Activated naive CD4-positive, alpha-beta T cell treated with Interleukin-2 at 50 U/mL for 16 hours (primary cell): ENCODE measurements at regions not wholly inside any gene's neighbourhood (a gene's known extent, or its start where the extent isn't known, plus 50 kb on each side); places are given as distances from the start of the nearest gene placed in this dataset.
"Not testable (repeated sequence)": the region's sequence is repeated elsewhere in the genome, so short reads cannot be mapped to it uniquely, and the experiment has no call there.

Experiments used
- DNase-seq: peaks from one replicate; pipeline ENCODE4 v3.0.0-alpha.2; 2020

DNA sequence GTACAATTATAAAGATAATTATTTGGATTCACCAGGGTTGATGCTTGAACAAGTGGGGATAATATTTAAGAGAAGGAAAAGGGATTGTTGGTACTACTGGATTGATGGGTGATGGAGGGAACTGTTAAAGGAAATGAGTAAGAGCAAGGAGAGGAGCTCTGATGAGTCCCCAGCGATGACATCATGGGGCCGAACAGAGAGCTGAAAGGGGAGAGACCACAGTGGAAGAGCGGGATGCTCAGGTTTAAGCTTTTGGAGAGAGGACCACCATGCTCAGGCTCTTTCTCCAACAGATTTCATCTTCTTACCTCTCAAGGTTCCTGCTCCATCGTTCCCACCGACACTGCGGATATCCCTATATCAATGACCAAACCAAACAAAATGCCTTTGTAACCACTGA is 568.7 kb downstream of the ETS1 start:
- DNase-seq = no peak

DNA sequence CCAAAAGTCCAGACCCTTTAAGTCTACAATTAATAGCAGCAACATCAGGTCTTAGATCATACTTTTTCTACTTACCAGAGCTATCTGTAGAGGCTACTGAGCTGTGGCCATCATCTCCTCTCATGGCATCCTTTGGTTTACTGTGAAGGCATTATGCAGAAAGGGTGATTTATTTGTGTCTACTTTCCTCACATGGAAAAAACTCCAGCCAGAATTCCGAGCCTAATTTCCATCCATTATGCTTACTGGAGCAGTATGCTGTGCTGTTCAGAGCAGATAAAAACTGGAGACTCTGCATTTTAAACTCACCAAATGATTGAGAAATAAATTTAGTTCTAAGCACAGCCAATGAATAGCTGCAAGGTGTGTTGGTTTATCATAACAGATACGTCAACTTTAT is 581.8 kb downstream of the ETS1 start:
- DNase-seq = no peak

DNA sequence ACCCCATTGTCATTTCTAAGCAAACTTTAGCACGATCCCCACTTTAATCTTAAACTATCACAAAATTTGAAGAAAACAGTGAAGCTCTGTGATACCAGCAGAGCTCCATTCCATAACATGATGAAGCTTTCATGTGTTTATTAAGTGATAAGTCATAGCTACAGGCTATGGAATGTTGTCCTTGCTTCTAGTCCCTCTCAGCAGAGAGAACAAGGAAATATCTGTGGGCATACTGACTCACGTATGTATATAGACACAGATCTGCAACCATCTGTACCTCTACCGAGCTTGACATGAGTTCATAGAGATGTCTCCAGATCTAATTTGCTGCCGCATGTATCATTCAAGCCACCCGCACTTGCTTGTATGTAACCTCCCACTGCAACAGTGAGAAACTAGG is 588.9 kb downstream of the ETS1 start:
- no peak for DNase-seq

DNA sequence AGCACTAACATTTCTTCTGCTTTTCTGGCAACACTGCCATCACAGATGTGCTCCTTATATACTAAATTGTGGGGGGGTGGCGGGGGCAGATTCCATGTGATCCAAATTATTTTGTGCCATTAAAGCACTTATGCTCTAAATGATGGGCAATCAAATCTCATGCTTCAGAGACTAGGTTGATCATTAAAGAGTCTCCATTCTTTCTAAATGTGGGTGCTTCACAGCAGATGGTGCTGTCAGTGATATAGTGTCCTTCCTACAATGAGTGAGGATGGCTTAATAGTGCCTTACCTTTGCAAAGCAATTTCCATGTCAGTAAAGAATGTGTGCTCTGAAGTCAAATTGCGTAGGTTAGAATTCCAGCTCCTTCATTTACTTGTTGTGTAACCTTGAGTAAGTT is 589.8 kb downstream of the ETS1 start:
- DNase-seq = no peak

DNA sequence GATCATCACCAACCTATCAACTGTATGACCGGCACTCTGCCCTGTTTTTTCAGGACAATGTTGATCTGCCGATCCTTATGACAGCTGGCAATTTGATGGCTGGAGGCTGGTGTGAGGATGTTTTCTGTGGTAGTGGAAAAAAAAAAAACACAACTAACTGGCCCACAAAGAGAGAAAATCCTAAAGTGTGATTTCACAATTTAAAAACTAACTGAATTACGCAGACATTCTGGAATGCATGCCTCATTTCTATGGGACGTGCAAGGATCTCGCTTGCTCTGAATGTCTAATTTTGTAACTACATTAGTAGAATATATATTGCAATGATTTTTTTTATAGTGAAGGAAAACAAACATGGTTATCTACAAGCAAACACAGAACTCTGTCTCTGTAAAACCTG is 590.5 kb downstream of the ETS1 start:
- DNase-seq = no peak

DNA sequence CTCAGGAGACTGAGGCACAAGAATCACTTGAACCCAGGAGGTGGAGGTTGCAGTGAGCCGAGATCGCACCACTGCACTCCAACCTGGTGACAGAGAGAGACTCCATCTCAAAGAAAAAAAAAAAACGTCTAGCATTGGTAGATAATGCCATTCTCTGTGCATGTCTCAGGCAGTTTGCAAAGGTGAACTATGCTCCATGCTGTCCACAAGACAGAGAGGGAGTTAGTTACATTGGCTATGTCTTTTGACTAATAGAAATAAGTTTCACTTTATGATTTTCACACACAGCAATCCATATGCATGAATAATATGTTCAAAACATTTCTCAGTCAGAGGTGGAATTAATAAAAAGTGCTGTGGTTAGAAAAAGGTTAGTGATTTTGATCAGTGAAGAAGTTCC is 591.4 kb downstream of the ETS1 start:
- DNase-seq = no peak

DNA sequence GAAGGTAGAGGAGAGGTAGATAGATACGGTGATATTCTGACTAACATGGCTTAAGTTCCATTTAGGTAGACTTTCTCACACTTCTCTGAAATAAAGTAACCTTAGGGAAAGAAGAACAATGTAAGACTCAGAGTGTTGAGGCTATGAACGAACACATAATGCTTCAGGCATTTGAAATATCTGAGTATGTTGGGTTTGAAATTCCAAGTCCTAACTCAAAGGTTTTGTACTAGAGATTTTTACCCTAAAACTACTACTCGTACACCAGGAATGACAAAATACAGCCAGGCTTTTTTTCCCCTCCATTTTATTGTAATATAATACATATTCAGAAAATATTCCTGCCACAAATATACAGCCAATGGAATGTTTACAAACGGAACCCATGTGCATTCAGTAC is 592.6 kb downstream of the ETS1 start:
- no peak for DNase-seq

DNA sequence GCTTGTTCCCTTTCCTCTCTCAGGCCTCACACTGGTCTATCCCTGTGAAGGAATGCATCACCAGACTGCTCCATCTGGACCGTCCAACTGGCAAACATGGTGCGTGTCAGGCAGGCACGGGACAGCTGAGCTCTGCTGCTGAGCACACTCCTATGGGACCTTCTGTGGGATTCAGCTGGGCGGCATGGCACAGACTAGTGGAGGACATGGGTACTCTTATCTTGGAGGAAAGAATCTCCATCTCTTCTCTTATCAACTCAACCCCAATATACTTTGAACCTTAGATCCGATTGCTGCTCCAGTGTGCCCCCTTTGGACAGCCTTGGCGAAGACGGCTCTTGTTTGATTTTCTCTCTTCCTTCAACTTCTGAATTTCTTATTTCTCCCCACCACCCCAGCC is 593.6 kb downstream of the ETS1 start:
- no peak for DNase-seq

DNA sequence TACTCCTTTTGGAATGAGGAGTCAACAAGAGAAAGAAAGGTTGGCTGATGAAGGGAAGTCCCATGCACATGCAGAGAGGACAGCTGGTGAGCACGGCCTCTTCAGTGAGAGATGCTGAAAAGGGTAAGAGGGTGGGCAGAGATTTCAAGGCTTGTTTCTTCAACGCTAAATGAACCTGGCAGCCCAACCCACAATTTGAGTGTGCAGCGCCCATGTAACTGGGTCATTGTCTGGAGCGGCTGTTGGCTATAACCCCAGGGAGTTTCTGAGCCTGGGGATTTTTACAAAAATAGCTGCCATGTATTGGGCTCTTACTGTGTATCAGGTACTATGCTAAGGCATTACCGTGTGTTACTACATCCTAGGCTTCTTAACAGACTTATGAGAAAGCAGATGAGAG is 594.1 kb downstream of the ETS1 start:
- DNase-seq = no peak

DNA sequence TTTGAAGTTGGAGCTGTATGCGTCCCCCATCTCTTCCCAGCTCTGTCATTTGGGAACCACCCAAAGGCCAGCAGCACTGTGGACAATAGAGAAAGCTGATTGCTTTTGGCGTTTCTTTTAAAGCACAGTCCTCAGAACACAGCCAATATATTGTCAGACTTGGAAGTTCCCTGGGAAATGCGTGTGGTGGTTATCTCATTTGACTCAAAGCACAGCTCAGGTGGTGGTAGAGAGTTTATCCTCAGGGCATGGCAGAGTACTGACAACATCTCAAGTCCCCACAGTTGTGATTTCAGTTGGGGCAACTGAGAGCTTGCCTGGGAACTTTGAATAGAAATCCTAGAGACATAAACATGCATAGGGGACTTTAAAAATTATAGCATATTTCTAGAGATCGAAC is 601.3 kb downstream of the ETS1 start:
- DNase-seq = no peak

DNA sequence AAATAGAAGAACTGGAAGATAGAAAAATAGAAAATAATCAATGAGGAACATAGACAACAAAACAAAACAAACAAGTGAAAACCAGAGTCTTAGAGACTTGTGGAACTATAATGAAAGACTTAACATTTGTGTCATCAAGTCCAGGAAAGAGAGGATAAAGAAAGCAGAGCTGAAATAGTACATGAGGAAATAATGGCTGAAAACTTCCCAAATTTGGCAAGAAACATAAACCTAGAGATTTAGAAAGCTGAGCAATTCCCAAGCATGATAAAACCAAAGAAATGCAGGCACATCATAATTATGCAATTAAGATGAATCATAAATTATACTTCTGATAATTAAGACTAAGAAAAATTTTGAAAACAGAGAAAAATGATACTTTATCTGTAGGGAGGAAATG is 614.5 kb downstream of the ETS1 start:
- DNase-seq = no peak

DNA sequence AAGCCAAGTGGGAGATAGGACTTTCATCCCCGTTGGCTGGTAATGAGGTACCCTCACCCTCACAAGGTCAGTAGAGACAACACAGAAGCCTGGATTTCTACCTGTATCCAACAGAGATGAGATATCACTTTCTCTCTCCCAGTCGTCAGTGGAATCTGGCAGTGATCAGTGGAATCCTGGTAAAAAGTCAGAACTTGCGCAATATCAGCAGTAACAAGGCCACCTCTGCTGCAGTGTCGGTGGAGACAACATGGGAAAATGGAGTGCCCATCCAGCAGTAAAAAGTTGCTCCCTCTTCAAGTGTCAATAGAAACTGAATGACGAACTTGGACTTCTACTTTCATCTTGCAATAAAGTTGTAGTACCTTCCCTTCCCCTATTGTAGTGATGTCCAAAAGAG is 615.9 kb downstream of the ETS1 start:
- no peak for DNase-seq

DNA sequence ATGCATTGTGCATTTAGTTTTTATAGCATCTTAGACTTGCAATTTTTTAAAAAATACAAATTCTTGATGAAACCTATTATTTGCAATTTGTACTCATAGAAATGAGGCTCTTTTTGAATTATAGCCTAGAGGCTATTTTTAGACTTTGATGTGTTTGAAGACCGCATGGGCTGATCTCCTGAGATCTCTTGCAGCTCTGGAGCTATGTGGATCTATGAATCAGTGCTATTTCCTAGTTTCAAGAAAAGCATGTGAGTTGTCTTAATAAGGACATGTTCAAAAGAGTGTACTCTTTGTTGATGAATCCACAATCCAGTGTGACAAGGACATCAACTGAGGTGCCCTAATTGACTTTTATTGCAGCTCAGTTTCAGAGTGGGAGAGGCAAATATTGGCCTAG is 620.5 kb downstream of the ETS1 start:
- DNase-seq = no peak

DNA sequence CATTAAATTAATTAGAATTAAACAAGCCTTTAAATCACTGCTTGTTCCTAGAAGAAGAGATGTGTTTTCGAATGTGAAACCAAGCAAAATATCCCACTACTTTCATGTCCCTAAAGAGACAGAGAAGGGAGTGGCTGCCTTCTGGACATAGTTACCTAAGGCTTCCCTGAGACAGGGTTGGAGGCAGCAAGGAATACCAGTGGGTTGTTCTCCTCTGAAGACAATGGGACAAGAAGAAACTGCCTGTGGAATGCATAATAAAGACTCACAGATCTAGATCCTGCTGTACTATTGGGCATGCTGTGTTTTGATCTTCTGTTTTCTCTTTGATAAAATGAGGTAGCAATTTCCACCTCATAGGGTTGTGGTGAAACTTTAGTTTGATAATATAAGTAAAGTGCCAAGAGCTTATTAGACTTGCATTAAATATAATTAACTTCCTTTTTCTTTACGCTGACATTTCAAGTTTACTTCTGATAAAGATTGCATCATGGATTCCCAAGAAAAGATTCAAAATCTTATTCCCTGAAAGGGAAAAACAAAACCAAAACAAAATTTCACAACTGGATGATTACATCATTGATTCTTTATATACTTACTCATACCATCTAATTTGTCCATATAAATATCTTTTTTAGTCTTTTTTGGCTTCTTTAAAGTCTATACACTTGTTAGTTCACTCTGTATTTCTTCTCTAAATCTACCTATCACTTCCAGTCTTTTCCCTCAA is 621.3 kb downstream of the ETS1 start:
- DNase-seq = no peak

DNA sequence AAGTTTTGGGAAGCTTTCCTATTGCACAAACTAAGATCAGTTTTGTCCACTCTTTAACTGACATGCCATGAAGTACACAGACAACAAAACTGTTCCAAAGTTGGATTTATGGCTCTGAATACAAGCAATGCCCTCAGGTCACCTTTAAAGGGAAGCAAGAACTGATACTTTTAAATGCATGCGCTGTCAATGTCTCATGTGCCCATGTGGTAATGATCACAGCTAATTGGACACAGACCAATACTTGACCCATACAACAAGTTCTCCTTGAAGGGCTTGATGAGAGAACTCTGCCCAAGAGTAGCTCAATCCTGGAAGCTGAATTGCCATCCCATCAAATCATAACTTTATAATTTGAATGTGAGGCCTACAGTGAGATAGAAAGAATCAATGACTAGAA is 624.9 kb downstream of the ETS1 start:
- DNase-seq = no peak

DNA sequence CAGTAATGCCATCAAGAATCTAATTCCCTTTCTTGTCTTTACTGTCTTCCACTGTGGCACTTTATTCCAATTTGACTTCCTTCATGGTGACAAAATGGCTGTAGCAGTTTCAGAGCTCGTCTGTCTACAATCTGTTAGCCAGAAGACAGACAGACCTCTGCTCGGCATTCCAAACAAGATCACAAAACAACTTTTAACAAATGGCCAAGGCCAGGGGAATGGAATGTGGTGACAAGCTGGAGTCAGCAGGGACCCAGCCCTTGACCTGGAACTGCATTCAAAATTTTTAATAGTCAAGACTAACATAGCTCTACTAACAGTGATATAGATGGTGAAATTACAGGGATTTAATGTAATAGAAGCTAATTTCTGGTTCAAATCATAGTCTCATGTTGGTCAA is 637.2 kb downstream of the ETS1 start:
- DNase-seq = no peak

DNA sequence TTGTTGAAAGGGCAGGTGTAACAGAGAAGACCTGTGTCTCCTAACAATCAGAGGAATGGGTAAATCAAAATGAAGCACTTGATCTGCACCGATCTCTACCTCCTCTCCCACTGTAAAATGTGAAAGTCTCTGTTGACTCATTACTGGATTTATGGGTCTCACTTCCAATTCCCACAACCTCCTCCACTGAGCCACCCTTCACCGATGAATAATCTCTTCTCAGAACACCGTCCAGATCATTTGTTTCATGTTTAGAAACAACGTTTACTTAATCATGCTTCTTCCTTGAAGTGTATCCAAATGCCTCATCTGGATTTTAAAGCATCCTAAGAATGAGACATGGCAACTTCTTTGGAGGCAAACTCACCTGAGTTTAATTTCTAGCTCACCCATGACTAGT is 643.6 kb downstream of the ETS1 start:
- no peak for DNase-seq

DNA sequence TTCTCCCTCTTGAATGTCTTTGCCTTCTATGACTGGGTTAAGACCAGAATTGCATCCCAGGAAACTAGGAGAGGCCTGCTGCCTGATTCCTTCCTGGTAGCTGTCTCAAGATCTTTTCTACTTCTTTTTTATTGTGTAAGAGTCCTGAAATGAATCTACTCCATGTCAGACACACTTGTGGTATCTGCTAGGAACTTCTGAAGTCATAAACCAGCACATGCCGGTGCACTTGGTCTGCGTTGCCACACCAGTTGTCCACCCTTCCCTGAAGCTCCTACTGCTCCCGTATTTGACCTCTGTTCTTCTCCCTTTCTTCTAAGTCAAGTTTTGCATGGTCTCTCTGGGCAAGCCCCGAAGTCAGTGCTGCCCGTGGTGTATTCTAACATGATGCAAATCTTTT is 644.2 kb downstream of the ETS1 start:
- DNase-seq = no peak

DNA sequence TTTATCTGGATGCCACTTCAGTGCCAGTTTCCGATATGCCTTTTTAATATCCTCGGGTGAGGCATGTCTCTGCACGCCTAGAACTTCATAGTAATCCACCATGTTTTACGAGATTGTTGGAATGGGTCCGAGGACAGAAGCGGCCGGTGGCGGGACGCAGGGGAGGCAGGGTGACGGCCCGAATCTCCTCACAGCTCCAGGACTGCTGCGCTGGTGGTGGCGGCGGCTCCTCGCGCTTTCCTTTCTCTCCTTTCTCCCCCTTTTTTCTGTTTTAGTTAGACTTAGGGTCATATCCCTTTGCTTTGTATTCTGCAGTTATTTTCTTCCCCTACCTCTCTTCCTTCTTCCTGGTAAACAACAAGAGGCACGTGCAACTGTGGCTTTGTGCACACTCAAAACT is 645.8 kb downstream of the ETS1 start:
- DNase-seq = not testable (repeated sequence)

DNA sequence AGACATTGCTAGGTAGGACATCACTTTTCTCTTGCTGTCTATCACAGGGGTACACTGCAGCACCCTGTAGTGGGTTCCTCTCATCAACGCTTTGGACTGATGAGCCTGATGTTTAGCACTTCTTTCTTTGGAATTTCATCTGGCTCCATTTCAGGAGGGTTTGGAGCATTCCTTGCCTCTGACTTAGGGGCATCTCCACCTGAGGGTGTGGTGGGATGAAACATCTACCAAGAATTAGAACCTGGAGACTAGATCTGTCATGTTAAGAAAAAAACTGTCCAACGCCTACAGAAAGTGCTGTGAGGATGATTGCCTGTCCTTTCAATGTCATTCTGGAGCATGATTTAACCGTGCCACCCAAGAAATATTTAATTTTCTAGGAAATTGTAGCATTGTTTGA is 648.4 kb downstream of the ETS1 start:
- no peak for DNase-seq

DNA sequence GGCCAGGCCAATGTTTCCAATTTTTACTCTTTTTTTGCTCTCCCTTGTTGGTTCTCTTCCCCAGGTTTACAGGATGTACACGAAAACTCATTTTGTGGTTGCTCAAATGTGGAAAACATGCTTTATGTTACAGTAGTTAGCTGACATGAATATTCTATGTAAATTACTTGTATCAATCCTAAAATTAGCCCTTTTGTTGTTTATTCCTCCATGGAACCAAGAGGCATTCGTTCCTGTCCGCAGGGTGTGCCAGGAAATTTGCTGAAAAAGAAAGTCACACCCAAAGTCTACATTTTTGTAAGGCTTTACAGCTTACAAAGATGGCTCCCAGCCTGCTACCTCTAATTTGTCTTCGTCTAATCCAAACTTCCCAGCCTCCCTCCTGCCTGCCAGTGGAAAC is 652.3 kb downstream of the ETS1 start:
- no peak for DNase-seq

DNA sequence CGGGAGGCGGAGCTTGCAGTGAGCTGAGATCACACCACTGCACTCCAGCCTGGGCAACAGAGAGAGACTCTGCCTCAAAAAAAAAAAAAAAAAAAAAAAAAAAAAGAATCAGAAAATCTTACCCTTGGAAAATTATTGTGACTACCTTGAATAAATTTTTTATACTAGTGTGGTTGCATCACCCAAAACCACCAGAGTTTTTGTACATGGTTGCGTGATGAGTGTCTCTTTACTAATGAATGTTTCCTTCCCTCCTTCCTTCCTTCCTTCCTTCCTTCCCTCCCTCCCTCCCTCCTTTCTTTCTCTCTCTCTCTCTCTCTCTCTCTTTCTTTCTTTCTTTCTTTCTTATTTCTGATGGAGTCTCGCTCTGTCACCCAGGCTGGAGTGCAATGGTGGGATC is 653.4 kb downstream of the ETS1 start:
- not testable (repeated sequence) for DNase-seq

DNA sequence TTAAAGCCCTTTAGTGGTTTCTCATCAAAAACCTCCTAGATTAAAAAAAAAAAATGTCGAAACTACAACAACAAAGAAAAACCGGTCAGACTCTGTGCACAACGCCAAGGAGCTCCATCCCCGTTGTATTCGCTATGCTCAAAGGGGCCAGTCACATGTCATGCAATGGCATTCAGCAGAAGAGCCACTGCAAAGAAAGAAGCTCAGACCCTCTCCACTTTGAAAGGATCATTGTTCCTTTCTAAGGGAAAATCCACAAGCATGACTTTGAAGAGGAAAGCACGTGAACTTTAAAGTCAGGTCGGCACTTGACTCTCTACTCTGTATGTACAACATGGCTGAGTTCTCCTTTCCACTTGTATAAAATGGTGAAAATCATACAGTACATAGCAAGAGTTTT is 655.6 kb downstream of the ETS1 start:
- no peak for DNase-seq

DNA sequence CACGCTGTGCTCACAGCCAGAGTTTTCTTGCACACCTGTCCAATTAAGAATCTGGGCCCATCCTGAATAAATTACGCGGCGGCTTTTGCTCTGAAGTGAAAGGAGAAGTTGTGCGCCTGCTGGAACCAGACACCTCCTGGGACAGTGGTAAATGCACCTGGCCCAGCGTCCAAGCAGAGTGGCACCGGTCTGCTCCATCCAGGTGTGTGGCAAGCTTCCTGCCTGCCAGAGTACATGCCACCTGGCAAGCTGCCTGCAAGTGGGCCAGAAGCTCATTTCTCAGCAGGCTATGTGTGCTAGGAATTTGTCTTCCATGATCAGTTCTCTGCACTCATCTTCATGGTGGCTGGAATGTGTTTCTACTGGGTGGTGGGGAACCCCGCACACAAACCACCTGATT is 660.6 kb downstream of the ETS1 start:
- no peak for DNase-seq

DNA sequence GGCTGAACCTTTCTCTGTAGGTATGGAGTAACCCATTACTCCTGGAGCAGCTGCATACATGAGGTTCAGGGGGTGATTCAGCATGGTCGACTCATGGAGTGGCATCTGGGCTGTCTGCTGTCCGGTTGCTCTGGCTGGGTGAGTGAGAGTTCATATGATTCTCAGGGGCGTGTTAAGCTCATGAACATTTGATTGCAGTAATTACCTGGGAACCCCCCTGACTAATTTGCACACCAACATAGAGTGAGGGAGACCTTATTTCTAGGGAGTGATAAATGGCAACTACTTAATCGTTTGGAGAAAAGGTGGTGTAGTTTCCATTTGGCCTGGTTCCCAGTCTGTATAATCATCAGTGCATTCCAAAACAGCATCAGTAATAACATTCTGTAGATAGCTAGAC is 661.9 kb downstream of the ETS1 start:
- no peak for DNase-seq
